ENCODE measurements at regions not wholly inside any gene's neighbourhood (a gene's known extent, or its start where the extent isn't known, plus 50 kb on each side); places are given as distances from the start of the nearest gene placed in this dataset.

- Histone ChIP-seq H3K27ac (replicated peaks) (peak overlapping the region; percentile 58), H3K27me3 (ENCODE audit: insufficient read depth, poor library complexity, severe bottlenecking) (no peaks in the 10 kb centered on the region), H3K4me3 (replicated peaks; ENCODE audit: insufficient read depth, low read length) (no peak overlapping the region)
- peak; percentile 87 for TF ChIP-seq SPI1 (IDR thresholded peaks at IDR 0.05; ENCODE audit: borderline replicate concordance, low read depth)
- TF ChIP-seq REST (IDR thresholded peaks at IDR 0.05; ENCODE audit: insufficient replicate concordance, low read depth): peak; percentile 60
- peak; percentile 38; the same call in 1 of the 2 replicates for TF ChIP-seq GABPA (IDR thresholded peaks at IDR 0.05; ENCODE audit: low read depth)
- TF ChIP-seq POLR2AphosphoS5 (IDR thresholded peaks at IDR 0.05; ENCODE audit: low read depth): peak; percentile 81
- TF ChIP-seq, protein P1, sequence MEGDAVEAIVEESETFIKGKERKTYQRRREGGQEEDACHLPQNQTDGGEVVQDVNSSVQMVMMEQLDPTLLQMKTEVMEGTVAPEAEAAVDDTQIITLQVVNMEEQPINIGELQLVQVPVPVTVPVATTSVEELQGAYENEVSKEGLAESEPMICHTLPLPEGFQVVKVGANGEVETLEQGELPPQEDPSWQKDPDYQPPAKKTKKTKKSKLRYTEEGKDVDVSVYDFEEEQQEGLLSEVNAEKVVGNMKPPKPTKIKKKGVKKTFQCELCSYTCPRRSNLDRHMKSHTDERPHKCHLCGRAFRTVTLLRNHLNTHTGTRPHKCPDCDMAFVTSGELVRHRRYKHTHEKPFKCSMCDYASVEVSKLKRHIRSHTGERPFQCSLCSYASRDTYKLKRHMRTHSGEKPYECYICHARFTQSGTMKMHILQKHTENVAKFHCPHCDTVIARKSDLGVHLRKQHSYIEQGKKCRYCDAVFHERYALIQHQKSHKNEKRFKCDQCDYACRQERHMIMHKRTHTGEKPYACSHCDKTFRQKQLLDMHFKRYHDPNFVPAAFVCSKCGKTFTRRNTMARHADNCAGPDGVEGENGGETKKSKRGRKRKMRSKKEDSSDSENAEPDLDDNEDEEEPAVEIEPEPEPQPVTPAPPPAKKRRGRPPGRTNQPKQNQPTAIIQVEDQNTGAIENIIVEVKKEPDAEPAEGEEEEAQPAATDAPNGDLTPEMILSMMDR (IDR thresholded peaks at IDR 0.05; ENCODE audit: insufficient read depth, low read length): no peak
- DNase-seq (ENCODE audit: low read depth in 1 of 2, low spot score in 1 of 2): peak; percentile 90 to 95
These were observed 260.3 kb upstream of the CDH10 start for GRCh38 chr5:24904981-24905517.

- H3K27me3 ChIP-seq (ENCODE audit: insufficient read depth, poor library complexity, severe bottlenecking): no peaks in the 10 kb centered on the region
- peak; percentile 45 to 59 for DNase-seq (ENCODE audit: low read depth in 1 of 2, low spot score in 1 of 2)
- H3K4me3 ChIP-seq (replicated peaks; ENCODE audit: insufficient read depth, low read length): no peak overlapping the region
- H3K27ac ChIP-seq (replicated peaks): peak overlapping the region; percentile 64
- TF ChIP-seq SPI1 (IDR thresholded peaks at IDR 0.05; ENCODE audit: borderline replicate concordance, low read depth) (no peak), REST (IDR thresholded peaks at IDR 0.05; ENCODE audit: insufficient replicate concordance, low read depth) (no peak), GABPA (IDR thresholded peaks at IDR 0.05; ENCODE audit: low read depth) (no peak; the same call in 1 of the 2 replicates), POLR2AphosphoS5 (IDR thresholded peaks at IDR 0.05; ENCODE audit: low read depth) (no peak)
- TF ChIP-seq, protein P1 (IDR thresholded peaks at IDR 0.05; ENCODE audit: insufficient read depth, low read length): no peak
These were observed 254.4 kb upstream of the CDH10 start for GRCh38 chr5:24899180-24899579.

DNA sequence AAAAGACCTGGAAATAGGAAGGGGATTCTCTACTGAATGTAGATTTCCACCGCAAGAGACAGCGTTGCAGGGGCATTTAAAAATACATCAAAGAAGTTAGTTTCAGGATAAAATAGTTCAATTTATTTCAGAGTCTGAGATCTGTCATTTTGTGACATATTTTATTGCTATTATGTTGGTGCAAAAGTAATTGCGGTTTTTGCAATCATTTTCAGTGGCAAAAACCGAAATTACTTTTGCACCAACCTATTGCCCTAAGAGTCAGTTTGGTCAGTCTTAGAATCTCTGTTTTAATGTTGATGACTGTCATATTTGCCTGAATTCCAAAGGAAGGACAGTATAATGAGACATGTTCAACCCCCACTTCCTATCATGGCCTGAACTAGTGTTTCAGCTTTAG is 219.5 kb upstream of the CDH10 start:
- DNase-seq (ENCODE audit: low read depth in 1 of 2, low spot score in 1 of 2): no peak
- TF ChIP-seq POLR2AphosphoS5 (IDR thresholded peaks at IDR 0.05; ENCODE audit: low read depth) (no peak), GABPA (IDR thresholded peaks at IDR 0.05; ENCODE audit: low read depth) (no peak), SPI1 (IDR thresholded peaks at IDR 0.05; ENCODE audit: borderline replicate concordance, low read depth) (no peak), REST (IDR thresholded peaks at IDR 0.05; ENCODE audit: insufficient replicate concordance, low read depth) (no peak)
- TF ChIP-seq, protein P1 (IDR thresholded peaks at IDR 0.05; ENCODE audit: insufficient read depth, low read length): no peak
- Histone ChIP-seq H3K27me3 (ENCODE audit: insufficient read depth, poor library complexity, severe bottlenecking) (no peaks in the 10 kb centered on the region), H3K4me3 (replicated peaks; ENCODE audit: insufficient read depth, low read length) (no peak overlapping the region), H3K27ac (replicated peaks) (no peak overlapping the region)

All from HL-60 (cell line).